C4-2B (cell line): ENCODE measurements at regions not wholly inside any gene's neighbourhood (a gene's known extent, or its start where the extent isn't known, plus 50 kb on each side); places are given as distances from the start of the nearest gene placed in this dataset.

Source experiments
- ZFX ChIP-seq: fragments of 450-650 bp; IDR thresholded peaks from 2 replicates; pipeline ENCODE4 v1.6.1; 2017
- TF ChIP-seq, protein P1 (sequence below): fragments of 450-650 bp; conservative IDR thresholded peaks from 2 replicates; pipeline ENCODE4 v1.5.1; 2017; ENCODE audit warnings: mild to moderate bottlenecking

DNA sequence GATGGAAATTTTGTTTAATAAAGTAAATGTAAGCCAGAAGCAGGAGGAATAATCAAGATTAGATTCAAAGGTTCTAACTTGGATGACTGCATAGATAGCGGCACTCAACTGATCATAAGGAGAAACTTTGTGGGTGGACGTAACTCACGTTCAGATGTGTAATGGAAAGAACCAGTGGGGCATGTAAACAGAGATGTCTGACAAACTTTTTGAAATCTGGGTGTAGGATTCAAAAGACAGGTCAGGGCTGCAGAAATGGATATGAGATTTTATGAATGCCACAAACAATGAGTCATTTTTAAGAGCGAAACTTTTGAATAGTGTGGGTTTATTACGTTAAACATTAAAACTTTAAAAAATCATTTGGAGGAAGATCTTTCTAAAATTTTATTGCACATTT, 375.6 kb downstream of the GBA3 start:
- TF ChIP-seq, protein P1, sequence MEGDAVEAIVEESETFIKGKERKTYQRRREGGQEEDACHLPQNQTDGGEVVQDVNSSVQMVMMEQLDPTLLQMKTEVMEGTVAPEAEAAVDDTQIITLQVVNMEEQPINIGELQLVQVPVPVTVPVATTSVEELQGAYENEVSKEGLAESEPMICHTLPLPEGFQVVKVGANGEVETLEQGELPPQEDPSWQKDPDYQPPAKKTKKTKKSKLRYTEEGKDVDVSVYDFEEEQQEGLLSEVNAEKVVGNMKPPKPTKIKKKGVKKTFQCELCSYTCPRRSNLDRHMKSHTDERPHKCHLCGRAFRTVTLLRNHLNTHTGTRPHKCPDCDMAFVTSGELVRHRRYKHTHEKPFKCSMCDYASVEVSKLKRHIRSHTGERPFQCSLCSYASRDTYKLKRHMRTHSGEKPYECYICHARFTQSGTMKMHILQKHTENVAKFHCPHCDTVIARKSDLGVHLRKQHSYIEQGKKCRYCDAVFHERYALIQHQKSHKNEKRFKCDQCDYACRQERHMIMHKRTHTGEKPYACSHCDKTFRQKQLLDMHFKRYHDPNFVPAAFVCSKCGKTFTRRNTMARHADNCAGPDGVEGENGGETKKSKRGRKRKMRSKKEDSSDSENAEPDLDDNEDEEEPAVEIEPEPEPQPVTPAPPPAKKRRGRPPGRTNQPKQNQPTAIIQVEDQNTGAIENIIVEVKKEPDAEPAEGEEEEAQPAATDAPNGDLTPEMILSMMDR: no peak
- TF ChIP-seq ZFX: no peak
